Neutrophil (primary cell): ENCODE measurements at regions not wholly inside any gene's neighbourhood (a gene's known extent, or its start where the extent isn't known, plus 50 kb on each side); places are given as distances from the start of the nearest gene placed in this dataset.
"Not testable (repeated sequence)": the region's sequence is repeated elsewhere in the genome, so short reads cannot be mapped to it uniquely, and the experiment has no call there.

Experiments used
- H3K27ac ChIP-seq: fragments of 200-600 bp; sonication (generic); 2 replicates; pipeline ENCODE4 v1.5.1; 2016; ENCODE audit warnings: mild to moderate bottlenecking, moderate library complexity
- H3K27me3 ChIP-seq: fragments of 200-600 bp; sonication (generic); 2 replicates; pipeline ENCODE4 v1.6.0; 2016; ENCODE audit warnings: mild to moderate bottlenecking
- H3K36me3 ChIP-seq: fragments of 200-600 bp; sonication (generic); 2 replicates; pipeline ENCODE4 v1.5.1; 2017
- H3K4me1 ChIP-seq, 2 experiments: fragments of 200-600 bp in 1 of 2; sonication (generic) in 1 of 2; 1 replicate in 1 of 2; 2 replicates in 1 of 2; pipeline versions ENCODE4 v1.5.1 to v1.6.1; 2013 to 2016; ENCODE audit warnings: low read depth in 1 of 2, low read length in 1 of 2, mild to moderate bottlenecking in 1 of 2, moderate library complexity in 1 of 2; ENCODE audit not compliant: control insufficient read depth in 1 of 2, insufficient read depth in 1 of 2
- H3K4me3 ChIP-seq, 2 experiments: fragments of 200-600 bp in 1 of 2; sonication (generic) in 1 of 2; 1 replicate in 1 of 2; 2 replicates in 1 of 2; pipeline ENCODE4 v1.5.1; 2013 to 2016; ENCODE audit warnings: low read depth in 1 of 2, low read length in 1 of 2, mild to moderate bottlenecking in 1 of 2, moderate library complexity in 1 of 2
- H3K9me3 ChIP-seq: fragments of 200-600 bp; sonication (generic); 2 replicates; pipeline ENCODE4 v1.5.1; 2016
- TF ChIP-seq, protein P1 (sequence below): fragments of 200-600 bp; sonication (generic); IDR thresholded peaks from 2 replicates; pipeline ENCODE4 v1.5.1; 2016; ENCODE audit warnings: antibody characterized with exemption

DNA sequence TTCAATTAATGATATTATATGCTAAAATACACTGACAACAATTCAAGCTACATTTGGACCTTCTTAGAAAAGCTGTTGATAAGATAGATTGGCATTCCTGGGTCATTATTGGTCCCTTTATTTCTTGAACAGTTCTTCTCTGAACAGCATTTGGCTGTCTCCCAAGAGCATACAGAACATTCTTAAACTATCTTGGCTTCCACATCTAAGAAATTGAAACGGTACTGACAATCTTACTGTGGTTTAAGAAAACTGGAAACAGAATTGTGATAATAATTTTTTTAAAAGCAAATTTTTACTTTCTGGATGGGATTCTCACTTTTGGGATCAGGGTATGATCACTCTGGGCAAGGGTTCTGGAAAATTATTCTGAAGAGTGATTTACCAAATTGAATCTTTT, 161.7 kb upstream of the ZNF385D start:
- no peaks in the 10 kb centered on the region for H3K36me3 ChIP-seq
- H3K27ac ChIP-seq = no peak overlapping the region
- no peak overlapping the region for H3K4me3 ChIP-seq
- H3K4me1 ChIP-seq = no peaks in the 10 kb centered on the region
- no peaks in the 10 kb centered on the region for H3K9me3 ChIP-seq
- no peaks in the 10 kb centered on the region for H3K27me3 ChIP-seq
- TF ChIP-seq, protein P1, sequence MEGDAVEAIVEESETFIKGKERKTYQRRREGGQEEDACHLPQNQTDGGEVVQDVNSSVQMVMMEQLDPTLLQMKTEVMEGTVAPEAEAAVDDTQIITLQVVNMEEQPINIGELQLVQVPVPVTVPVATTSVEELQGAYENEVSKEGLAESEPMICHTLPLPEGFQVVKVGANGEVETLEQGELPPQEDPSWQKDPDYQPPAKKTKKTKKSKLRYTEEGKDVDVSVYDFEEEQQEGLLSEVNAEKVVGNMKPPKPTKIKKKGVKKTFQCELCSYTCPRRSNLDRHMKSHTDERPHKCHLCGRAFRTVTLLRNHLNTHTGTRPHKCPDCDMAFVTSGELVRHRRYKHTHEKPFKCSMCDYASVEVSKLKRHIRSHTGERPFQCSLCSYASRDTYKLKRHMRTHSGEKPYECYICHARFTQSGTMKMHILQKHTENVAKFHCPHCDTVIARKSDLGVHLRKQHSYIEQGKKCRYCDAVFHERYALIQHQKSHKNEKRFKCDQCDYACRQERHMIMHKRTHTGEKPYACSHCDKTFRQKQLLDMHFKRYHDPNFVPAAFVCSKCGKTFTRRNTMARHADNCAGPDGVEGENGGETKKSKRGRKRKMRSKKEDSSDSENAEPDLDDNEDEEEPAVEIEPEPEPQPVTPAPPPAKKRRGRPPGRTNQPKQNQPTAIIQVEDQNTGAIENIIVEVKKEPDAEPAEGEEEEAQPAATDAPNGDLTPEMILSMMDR = no peak

DNA sequence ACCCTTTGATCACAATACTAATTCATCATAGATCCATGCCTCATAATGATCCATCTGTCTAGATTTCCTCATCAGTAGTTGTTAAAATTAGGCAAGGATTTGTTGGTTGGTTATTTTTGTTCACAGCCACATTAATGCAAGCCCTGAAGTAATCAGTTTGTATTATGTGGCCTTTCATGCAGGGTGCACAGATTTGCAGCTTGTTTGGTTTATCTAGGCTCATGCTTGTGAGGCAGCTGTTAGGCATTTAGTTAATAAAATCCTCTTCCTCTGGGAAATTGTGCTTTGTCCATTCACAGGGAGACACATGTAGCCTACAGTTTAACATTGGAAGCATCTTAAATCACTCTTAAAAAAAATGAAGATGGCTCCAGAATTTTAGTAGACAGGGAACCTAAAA, 162.8 kb upstream of the ZNF385D start:
- no peak overlapping the region for H3K27ac ChIP-seq
- H3K4me3 ChIP-seq = no peak overlapping the region
- no peaks in the 10 kb centered on the region for H3K36me3 ChIP-seq
- H3K9me3 ChIP-seq = no peaks in the 10 kb centered on the region
- TF ChIP-seq, protein P1 = no peak
- no peaks in the 10 kb centered on the region for H3K27me3 ChIP-seq
- no peaks in the 10 kb centered on the region for H3K4me1 ChIP-seq

DNA sequence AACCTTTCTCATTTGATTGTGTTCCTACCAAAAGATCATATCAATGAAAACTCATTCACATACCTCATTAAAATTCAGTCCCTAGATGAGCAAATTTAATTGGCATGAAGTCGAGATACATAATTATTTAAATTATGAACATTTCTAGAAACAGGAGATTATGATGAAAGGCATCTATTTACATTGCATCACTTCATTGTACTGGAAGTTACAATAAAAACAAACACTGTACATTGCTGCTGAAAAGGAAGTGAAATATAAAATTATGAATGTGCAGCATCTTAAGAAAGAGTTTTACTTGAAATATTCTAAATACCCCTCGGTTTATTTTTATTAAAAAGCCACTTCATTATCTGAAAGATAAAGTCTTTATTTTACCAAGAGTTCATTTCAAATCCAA, 163.4 kb upstream of the ZNF385D start:
- TF ChIP-seq, protein P1 = no peak
- H3K27me3 ChIP-seq = no peaks in the 10 kb centered on the region
- no peak overlapping the region for H3K4me3 ChIP-seq
- H3K9me3 ChIP-seq = no peaks in the 10 kb centered on the region
- no peaks in the 10 kb centered on the region for H3K36me3 ChIP-seq
- no peaks in the 10 kb centered on the region for H3K4me1 ChIP-seq
- H3K27ac ChIP-seq = no peak overlapping the region

DNA sequence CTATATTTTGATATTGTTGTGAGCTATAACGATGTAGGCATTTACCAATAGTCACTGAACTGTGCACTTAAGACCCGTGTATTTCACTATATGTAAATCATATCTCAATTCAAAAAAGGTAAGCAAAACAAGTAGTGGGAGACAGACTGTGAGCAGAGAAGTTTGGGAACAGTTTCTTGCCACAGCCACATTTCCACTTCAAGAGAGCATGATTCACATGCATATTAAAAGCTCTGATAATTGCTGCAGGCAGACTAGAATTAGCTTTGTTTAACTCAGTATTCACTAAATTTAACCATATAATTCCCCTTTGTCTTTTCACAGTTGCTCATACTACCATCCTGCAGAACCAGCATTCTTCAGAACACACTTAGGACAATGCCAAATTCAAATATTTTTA, 168.4 kb upstream of the ZNF385D start:
- no peaks in the 10 kb centered on the region for H3K36me3 ChIP-seq
- no peak overlapping the region for H3K27ac ChIP-seq
- H3K9me3 ChIP-seq = no peaks in the 10 kb centered on the region
- H3K27me3 ChIP-seq = no peaks in the 10 kb centered on the region
- H3K4me1 ChIP-seq = no peaks in the 10 kb centered on the region
- no peak overlapping the region for H3K4me3 ChIP-seq
- TF ChIP-seq, protein P1 = no peak

DNA sequence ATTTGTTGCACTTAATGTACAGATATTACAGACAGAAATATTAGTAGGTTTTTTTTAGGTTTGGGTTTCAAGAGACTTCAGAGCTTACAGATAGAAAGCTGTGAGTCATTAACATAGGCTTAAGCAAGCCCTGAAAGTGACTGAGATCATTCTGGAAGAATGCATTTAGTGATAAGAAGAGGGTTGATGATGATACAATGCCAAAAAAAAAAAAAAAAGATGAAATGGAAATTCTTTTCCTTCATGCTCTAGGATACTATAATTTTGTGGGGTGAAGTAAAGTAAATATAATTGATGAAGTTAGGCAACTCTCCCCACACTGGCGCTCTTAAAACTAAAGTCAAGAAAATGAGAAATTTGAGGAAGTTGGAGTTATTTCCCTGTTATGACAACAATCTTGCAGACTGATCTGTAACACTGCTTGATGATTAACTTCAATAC, 169.4 kb upstream of the ZNF385D start:
- H3K27ac ChIP-seq = no peak overlapping the region
- no peaks in the 10 kb centered on the region for H3K4me1 ChIP-seq
- no peaks in the 10 kb centered on the region for H3K9me3 ChIP-seq
- TF ChIP-seq, protein P1 = no peak
- no peaks in the 10 kb centered on the region for H3K27me3 ChIP-seq
- H3K36me3 ChIP-seq = no peaks in the 10 kb centered on the region
- H3K4me3 ChIP-seq = no peak overlapping the region

DNA sequence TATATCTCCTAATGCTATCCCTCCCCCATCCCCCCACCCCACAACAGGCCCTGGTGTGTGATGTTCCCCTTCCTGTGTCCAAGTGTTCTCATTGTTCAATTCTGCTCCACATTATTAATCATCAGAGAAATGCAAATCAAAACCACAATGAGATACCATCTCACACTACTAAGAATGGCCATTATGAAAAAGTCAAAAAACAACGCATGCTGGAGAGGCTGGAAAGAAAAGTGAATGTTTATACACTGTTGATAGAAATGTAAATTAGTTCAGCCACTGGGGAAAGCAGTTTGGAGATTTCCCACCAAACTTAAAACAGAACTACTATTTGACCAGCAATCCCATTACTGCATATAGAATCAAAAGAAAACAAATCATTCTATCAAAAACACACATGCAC, 172.1 kb upstream of the ZNF385D start:
- H3K4me1 ChIP-seq, H3K9me3 ChIP-seq, H3K27me3 ChIP-seq, H3K4me3 ChIP-seq, H3K36me3 ChIP-seq, H3K27ac ChIP-seq: not testable (repeated sequence)
